DOHH2 (cell line): ENCODE measurements at regions not wholly inside any gene's neighbourhood (a gene's known extent, or its start where the extent isn't known, plus 50 kb on each side); places are given as distances from the start of the nearest gene placed in this dataset.

Source experiments
- CTCF ChIP-seq: fragments of 200-600 bp; sonication (generic); IDR thresholded peaks from one replicate; pipeline ENCODE4 v1.5.1; 2014; ENCODE audit warnings: antibody characterized with exemption, mild to moderate bottlenecking, low read depth, low read length; ENCODE audit not compliant: poor library complexity, severe bottlenecking
- EZH2phosphoT487 ChIP-seq: fragments of 200-600 bp; sonication (generic); IDR thresholded peaks from 2 replicates; pipeline ENCODE4 v1.6.1; 2017; ENCODE audit warnings: borderline replicate concordance, mild to moderate bottlenecking, antibody characterized with exemption, low read length, moderate library complexity, mixed read lengths

GRCh38 chr12:68521321-68521839, 89.3 kb upstream of the RAP1B start:
- TF ChIP-seq CTCF (no peak), EZH2phosphoT487 (no peak)
